K562 (cell line): ENCODE measurements at regions not wholly inside any gene's neighbourhood (a gene's known extent, or its start where the extent isn't known, plus 50 kb on each side); places are given as distances from the start of the nearest gene placed in this dataset.

Experiments
- CREB3L1 ChIP-seq: fragments of 450-650 bp; IDR thresholded peaks from 2 replicates; pipeline ENCODE4 v1.6.1; 2014; ENCODE audit warnings: low read depth, mild to moderate bottlenecking, moderate library complexity, borderline replicate concordance
- CTBP1 ChIP-seq: fragments of 450-650 bp; IDR thresholded peaks from 2 replicates; pipeline ENCODE4 v1.6.1; 2016; ENCODE audit warnings: borderline replicate concordance
- ETV1 ChIP-seq: fragments of 450-650 bp; conservative IDR thresholded peaks from 2 replicates; pipeline ENCODE4 v1.6.1; 2016; ENCODE audit warnings: missing genetic modification characterization, control low read depth, low read depth, missing compliant biosample characterization
- HNRNPL ChIP-seq: fragments of 200-400 bp; formaldehyde crosslinking; IDR thresholded peaks from 2 replicates; pipeline ENCODE4 v1.6.1; 2017; ENCODE audit warnings: low read depth, mild to moderate bottlenecking, low read length
- ID3 ChIP-seq, 2 experiments: fragments of 250-450 bp in 1 of 2; fragments of 450-650 bp in 1 of 2; sonication (Bioruptor Pico) in 1 of 2; IDR thresholded peaks; 2 replicates each; pipeline versions ENCODE4 v1.6.1 to v1.8.0; 2016 to 2021; ENCODE audit warnings: mild to moderate bottlenecking in 2 of 2, moderate library complexity in 2 of 2, missing compliant biosample characterization in 1 of 2, missing genetic modification characterization in 1 of 2
- MAFG ChIP-seq: fragments of 450-650 bp; conservative IDR thresholded peaks from 2 replicates; pipeline ENCODE4 v1.6.1; 2016; ENCODE audit warnings: missing genetic modification characterization, missing compliant biosample characterization
- MAFK ChIP-seq: IDR thresholded peaks from 2 replicates; pipeline ENCODE4 v1.6.1; 2011; ENCODE audit warnings: low read length, improper control_type of control experiment
- MXI1 ChIP-seq: IDR thresholded peaks from 2 replicates; pipeline ENCODE4 v1.6.1; 2011; ENCODE audit warnings: low read depth, mild to moderate bottlenecking, improper control_type of control experiment, low read length
- NFYB ChIP-seq: IDR thresholded peaks from 2 replicates; pipeline ENCODE4 v1.6.1; 2011; ENCODE audit warnings: mild to moderate bottlenecking, moderate library complexity; ENCODE audit not compliant: insufficient read length; ENCODE audit errors: extremely low read depth
- SUPT5H ChIP-seq: fragments of 450-650 bp; IDR thresholded peaks from 2 replicates; pipeline ENCODE4 v1.6.1; 2016
- ZNF146 ChIP-seq: IDR thresholded peaks from one replicate; pipeline ENCODE4 v1.6.1; 2018; ENCODE audit warnings: missing compliant biosample characterization; ENCODE audit not compliant: unreplicated experiment
- ZNF395 ChIP-seq: fragments of 200-800 bp; sonication (Bioruptor generic); IDR thresholded peaks from 2 replicates; pipeline ENCODE4 v1.6.1; 2017; ENCODE audit warnings: missing genetic modification characterization, missing compliant biosample characterization
- ZNF740 ChIP-seq, 3 experiments: fragments of 200-800 bp in 1 of 3; sonication (Bioruptor generic) in 1 of 3; sonication (generic) in 1 of 3; formaldehyde crosslinking in 1 of 3; IDR thresholded peaks; 2 replicates each; pipeline versions ENCODE4 v1.6.1 to v1.8.0; 2016 to 2022; ENCODE audit warnings: mild to moderate bottlenecking in 2 of 3, missing compliant biosample characterization in 2 of 3, missing genetic modification characterization in 2 of 3, missing genetic modification reagents in 1 of 3

GRCh38 chr2:204187229-204188083, 250.9 kb downstream of the ICOS start (continued):
- TF ChIP-seq ZNF740 (CRISPR knock-in tag; IDR thresholded peaks at IDR 0.05): no peak
- peak in 1 of 2 experiments; percentile 95; a peak in 2 of 4 replicates for TF ChIP-seq ZNF740 (tag; IDR thresholded peaks at IDR 0.05)
- no peak for TF ChIP-seq ZNF146 (CRISPR knock-in tag)
- no peak for TF ChIP-seq CTBP1
- TF ChIP-seq CREB3L1: no peak
- TF ChIP-seq ETV1: peak; percentile 63
- TF ChIP-seq MAFK: no peak
- no peak for TF ChIP-seq NFYB
- TF ChIP-seq MXI1: no peak
- no peak for TF ChIP-seq SUPT5H
- TF ChIP-seq ZNF395 (CRISPR knock-in tag): peak; percentile 85
- no peak for TF ChIP-seq HNRNPL
- no peak for TF ChIP-seq MAFG (tag)
- no peak for TF ChIP-seq ID3 (CRISPR knock-in tag; IDR thresholded peaks at IDR 0.05)
- TF ChIP-seq ID3 (tag; IDR thresholded peaks at IDR 0.05): no peak
